ENCODE measurements at regions not wholly inside any gene's neighbourhood (a gene's known extent, or its start where the extent isn't known, plus 50 kb on each side); places are given as distances from the start of the nearest gene placed in this dataset.

GRCh38 chr4:78684325-78685079 lies 91.6 kb upstream of the BMP2K start:
- no peak for TF ChIP-seq POLR2A (IDR thresholded peaks at IDR 0.05)
- no peak for TF ChIP-seq CTCF (IDR thresholded peaks at IDR 0.05 in 4 of 5, conservative IDR thresholded peaks at IDR 0.05 in 1 of 5)
